ENCODE measurements at regions not wholly inside any gene's neighbourhood (a gene's known extent, or its start where the extent isn't known, plus 50 kb on each side); places are given as distances from the start of the nearest gene placed in this dataset.

GRCh38 chr3:76482510-76482909, 557.4 kb upstream of the ROBO2 start:
- BruUV-seq (replicated peaks): no TSS peak
- POLR2A ChIA-PET: no interaction called here
- Histone ChIP-seq H3K9me3 (no peaks in the 10 kb centered on the region), H3K4me3 (ENCODE audit: low read depth, low read length) (no peak overlapping the region), H3K4me1 (no peaks in the 10 kb centered on the region), H3K36me3 (ENCODE audit: control insufficient read depth, insufficient read depth, low read length) (no peaks in the 10 kb centered on the region), H3K27me3 (replicated peaks; ENCODE audit: control insufficient read depth, insufficient read depth, low read length) (no peaks in the 10 kb centered on the region)
- no peaks in the 10 kb centered on the region for H3K36me3 Mint-ChIP-seq (ENCODE audit: insufficient read depth, unreplicated experiment)
- H3K9me3 Mint-ChIP-seq (ENCODE audit: unreplicated experiment): no peaks in the 10 kb centered on the region
- no peak overlapping the region for H3K4me3 Mint-ChIP-seq (ENCODE audit: unreplicated experiment)
- intact Hi-C loops (cut with micrococcal nuclease; ENCODE audit: unreplicated experiment): no loop called here
- no peaks in the 10 kb centered on the region for H3K27me3 Mint-ChIP-seq (ENCODE audit: insufficient read depth, unreplicated experiment)
- no peak overlapping the region for H3K27ac Mint-ChIP-seq (ENCODE audit: unreplicated experiment)
- CTCF ChIA-PET: no interaction called here
- H3K4me1 Mint-ChIP-seq (ENCODE audit: low read depth, unreplicated experiment): no peaks in the 10 kb centered on the region
- TF ChIP-seq CTCF (IDR thresholded peaks at IDR 0.05; ENCODE audit: insufficient read depth in 1 of 2, low read depth in 1 of 2, low read length in 1 of 2, severe bottlenecking in 1 of 2, unreplicated experiment in 1 of 2): no peak
- DNase-seq: no peak

GRCh38 chr3:76487446-76487845, 552.5 kb upstream of the ROBO2 start:
- ChIA-PET POLR2A (no interaction called here), CTCF (no interaction called here)
- no peaks in the 10 kb centered on the region for H3K27me3 Mint-ChIP-seq (ENCODE audit: insufficient read depth, unreplicated experiment)
- no peaks in the 10 kb centered on the region for H3K36me3 Mint-ChIP-seq (ENCODE audit: insufficient read depth, unreplicated experiment)
- H3K4me1 Mint-ChIP-seq (ENCODE audit: low read depth, unreplicated experiment): no peaks in the 10 kb centered on the region
- no peaks in the 10 kb centered on the region for H3K27me3 ChIP-seq (replicated peaks; ENCODE audit: control insufficient read depth, insufficient read depth, low read length)
- H3K4me1 ChIP-seq: no peaks in the 10 kb centered on the region
- TF ChIP-seq CTCF (IDR thresholded peaks at IDR 0.05; ENCODE audit: insufficient read depth in 1 of 2, low read depth in 1 of 2, low read length in 1 of 2, severe bottlenecking in 1 of 2, unreplicated experiment in 1 of 2): no peak
- DNase-seq: no peak
- no peaks in the 10 kb centered on the region for H3K9me3 Mint-ChIP-seq (ENCODE audit: unreplicated experiment)
- no peak overlapping the region for H3K4me3 Mint-ChIP-seq (ENCODE audit: unreplicated experiment)
- no peaks in the 10 kb centered on the region for H3K36me3 ChIP-seq (ENCODE audit: control insufficient read depth, insufficient read depth, low read length)
- no peak overlapping the region for H3K27ac Mint-ChIP-seq (ENCODE audit: unreplicated experiment)
- no peaks in the 10 kb centered on the region for H3K9me3 ChIP-seq
- BruUV-seq (replicated peaks): no TSS peak
- no peak overlapping the region for H3K4me3 ChIP-seq (ENCODE audit: low read depth, low read length)
- intact Hi-C loops (cut with micrococcal nuclease; ENCODE audit: unreplicated experiment): no loop called here

DNA sequence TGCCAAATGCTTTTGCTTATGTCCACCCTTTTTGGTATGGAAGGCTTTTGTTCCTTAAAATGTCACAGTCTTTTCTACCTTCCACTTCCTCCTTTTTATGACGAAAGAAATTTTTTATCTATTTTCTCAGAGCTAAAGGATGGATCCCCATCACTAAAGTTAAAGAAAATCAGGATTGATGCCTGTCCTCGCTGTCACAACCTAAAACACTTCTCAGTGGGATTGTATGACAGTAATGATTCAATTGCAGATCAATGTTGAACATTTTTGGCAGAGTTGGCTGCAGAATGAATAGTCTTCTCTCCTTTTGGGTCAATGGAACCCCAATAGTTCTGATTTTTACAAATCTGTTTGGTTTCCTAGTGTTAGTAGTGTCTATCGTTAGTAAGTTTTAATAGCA, 549.8 kb upstream of the ROBO2 start:
- no peaks in the 10 kb centered on the region for H3K36me3 ChIP-seq (ENCODE audit: control insufficient read depth, insufficient read depth, low read length)
- H3K27me3 ChIP-seq (replicated peaks; ENCODE audit: control insufficient read depth, insufficient read depth, low read length): no peaks in the 10 kb centered on the region
- ChIA-PET POLR2A (no interaction called here), CTCF (no interaction called here)
- H3K4me3 ChIP-seq (ENCODE audit: low read depth, low read length): no peak overlapping the region
- H3K27me3 Mint-ChIP-seq (ENCODE audit: insufficient read depth, unreplicated experiment): no peaks in the 10 kb centered on the region
- BruUV-seq (replicated peaks): no TSS peak
- H3K9me3 Mint-ChIP-seq (ENCODE audit: unreplicated experiment): no peaks in the 10 kb centered on the region
- intact Hi-C loops (cut with micrococcal nuclease; ENCODE audit: unreplicated experiment): no loop called here
- H3K27ac Mint-ChIP-seq (ENCODE audit: unreplicated experiment): no peak overlapping the region
- no peaks in the 10 kb centered on the region for H3K9me3 ChIP-seq
- no peaks in the 10 kb centered on the region for H3K36me3 Mint-ChIP-seq (ENCODE audit: insufficient read depth, unreplicated experiment)
- no peak overlapping the region for H3K4me3 Mint-ChIP-seq (ENCODE audit: unreplicated experiment)
- no peaks in the 10 kb centered on the region for H3K4me1 ChIP-seq
- TF ChIP-seq CTCF (IDR thresholded peaks at IDR 0.05; ENCODE audit: insufficient read depth in 1 of 2, low read depth in 1 of 2, low read length in 1 of 2, severe bottlenecking in 1 of 2, unreplicated experiment in 1 of 2): no peak
- DNase-seq: no peak
- no peaks in the 10 kb centered on the region for H3K4me1 Mint-ChIP-seq (ENCODE audit: low read depth, unreplicated experiment)

Measured in Caco-2 (cell line).